ENCODE measurements at regions not wholly inside any gene's neighbourhood (a gene's known extent, or its start where the extent isn't known, plus 50 kb on each side); places are given as distances from the start of the nearest gene placed in this dataset.

- in situ Hi-C loops (cut with HindIII; ENCODE audit: low pct_ligation_motif_present, low pct_unique_long_range_greater_than_20kb, low sequenced_read_pairs) = no loop called here
- DNase-seq = no peak
These were observed 194.3 kb upstream of the MTNR1B start for GRCh38 chr11:92775003-92775676.

- no peak for DNase-seq
These were observed 192.8 kb upstream of the MTNR1B start for GRCh38 chr11:92776676-92777075.

GRCh38 chr11:92779746-92780145 lies 189.7 kb upstream of the MTNR1B start:
- in situ Hi-C loops (cut with HindIII; ENCODE audit: low pct_ligation_motif_present, low pct_unique_long_range_greater_than_20kb, low sequenced_read_pairs) = no loop called here
- no peak for DNase-seq

More at GRCh38 chr11:92776676-92777075, 192.8 kb upstream of the MTNR1B start:
- in situ Hi-C loops (cut with HindIII; ENCODE audit: low pct_ligation_motif_present, low pct_unique_long_range_greater_than_20kb, low sequenced_read_pairs) = no loop called here

DNA sequence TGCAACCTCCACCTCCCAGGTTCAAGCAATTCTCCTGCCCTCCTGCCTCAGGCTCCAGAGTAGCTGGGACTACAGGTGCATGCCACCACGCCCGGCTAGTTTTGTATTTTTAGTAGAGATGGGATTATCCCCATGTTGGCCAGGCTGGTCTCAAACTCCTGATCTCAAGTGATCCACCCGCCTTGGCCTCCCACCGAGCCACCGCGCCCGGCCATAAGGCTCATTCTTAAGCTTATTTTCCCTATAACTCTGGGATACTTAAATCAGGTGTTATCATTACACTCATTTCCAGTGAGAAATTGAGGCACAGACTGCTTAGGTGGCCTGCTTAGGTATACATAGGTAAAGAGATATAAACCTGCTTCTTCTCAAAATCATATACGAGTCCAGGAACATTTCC lies 188.3 kb upstream of the MTNR1B start:
- DNase-seq = no peak
- in situ Hi-C loops (cut with HindIII; ENCODE audit: low pct_ligation_motif_present, low pct_unique_long_range_greater_than_20kb, low sequenced_read_pairs) = no loop called here

DNA sequence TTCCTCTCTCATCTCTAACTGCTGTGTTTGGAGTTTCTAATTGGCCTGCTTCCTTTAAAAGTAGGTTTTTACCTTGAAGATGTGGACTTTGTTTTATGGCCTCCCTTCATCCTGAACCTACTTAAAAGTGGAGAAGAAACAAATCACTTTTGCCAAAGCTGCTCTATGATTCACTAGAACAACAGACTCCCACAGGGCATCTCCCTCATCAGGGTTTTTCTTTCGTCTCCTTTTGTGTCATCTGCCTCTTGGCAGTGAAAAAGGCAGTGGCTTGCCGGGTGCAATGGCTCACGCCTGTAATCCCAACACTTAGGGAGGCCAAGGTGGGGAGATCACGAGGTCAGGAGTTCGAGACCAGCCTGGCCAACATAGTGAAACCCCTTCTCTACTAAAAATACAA lies 186.6 kb upstream of the MTNR1B start:
- no peak for DNase-seq
- in situ Hi-C loops (cut with HindIII; ENCODE audit: low pct_ligation_motif_present, low pct_unique_long_range_greater_than_20kb, low sequenced_read_pairs) = no loop called here

GRCh38 chr11:92784331-92784730 lies 185.1 kb upstream of the MTNR1B start:
- in situ Hi-C loops (cut with HindIII; ENCODE audit: low pct_ligation_motif_present, low pct_unique_long_range_greater_than_20kb, low sequenced_read_pairs) = no loop called here
- DNase-seq = no peak

GRCh38 chr11:92787638-92788037 lies 181.8 kb upstream of the MTNR1B start:
- no peak for DNase-seq

GRCh38 chr11:92789761-92790160 lies 179.7 kb upstream of the MTNR1B start:
- in situ Hi-C loops (cut with HindIII; ENCODE audit: low pct_ligation_motif_present, low pct_unique_long_range_greater_than_20kb, low sequenced_read_pairs) = no loop called here
- no peak for DNase-seq

More at GRCh38 chr11:92787638-92788037, 181.8 kb upstream of the MTNR1B start:
- in situ Hi-C loops (cut with HindIII; ENCODE audit: low pct_ligation_motif_present, low pct_unique_long_range_greater_than_20kb, low sequenced_read_pairs) = no loop called here

DNA sequence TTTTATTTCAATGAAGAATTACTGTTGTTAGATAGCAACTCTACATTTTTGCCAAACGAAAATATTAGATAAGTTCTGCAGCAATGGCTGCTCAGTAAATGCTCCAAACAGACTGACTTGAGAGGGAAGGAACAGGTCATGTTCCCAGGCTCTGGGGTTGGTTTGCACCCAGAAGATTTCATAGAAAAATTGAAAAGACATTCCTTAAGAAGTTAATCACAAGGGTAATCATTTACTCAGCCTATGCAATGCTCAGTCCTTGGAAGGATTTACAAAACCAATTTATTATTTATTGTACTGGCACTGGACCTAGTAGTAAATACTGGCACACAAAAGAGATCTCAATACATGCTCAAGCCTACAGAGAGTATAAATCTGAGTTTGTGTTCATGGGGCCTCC lies 179.1 kb upstream of the MTNR1B start:
- in situ Hi-C loops (cut with HindIII; ENCODE audit: low pct_ligation_motif_present, low pct_unique_long_range_greater_than_20kb, low sequenced_read_pairs) = no loop called here
- DNase-seq = no peak

GRCh38 chr11:92790926-92791616 lies 178.4 kb upstream of the MTNR1B start:
- in situ Hi-C loops (cut with HindIII; ENCODE audit: low pct_ligation_motif_present, low pct_unique_long_range_greater_than_20kb, low sequenced_read_pairs) = no loop called here
- no peak for DNase-seq

DNA sequence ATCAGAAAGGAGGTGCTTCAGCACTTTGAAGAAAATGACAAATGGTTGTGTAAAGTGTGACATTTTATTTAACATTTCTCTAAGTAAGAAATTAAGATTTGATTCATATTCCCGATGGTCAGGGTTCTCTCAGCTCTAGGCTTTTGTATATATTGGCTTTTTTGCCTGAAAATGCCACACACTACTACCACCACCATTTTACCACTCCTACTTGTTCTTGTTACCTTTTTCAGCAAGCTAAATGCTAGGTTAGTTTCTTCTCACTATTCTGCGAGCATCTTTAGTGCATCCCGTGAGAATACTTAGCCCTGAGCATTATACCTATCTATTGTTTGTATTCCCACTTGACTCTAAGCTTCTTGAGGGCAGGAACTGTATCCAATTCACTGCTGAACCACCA lies 177.6 kb upstream of the MTNR1B start:
- in situ Hi-C loops (cut with HindIII; ENCODE audit: low pct_ligation_motif_present, low pct_unique_long_range_greater_than_20kb, low sequenced_read_pairs) = no loop called here
- DNase-seq = no peak

DNA sequence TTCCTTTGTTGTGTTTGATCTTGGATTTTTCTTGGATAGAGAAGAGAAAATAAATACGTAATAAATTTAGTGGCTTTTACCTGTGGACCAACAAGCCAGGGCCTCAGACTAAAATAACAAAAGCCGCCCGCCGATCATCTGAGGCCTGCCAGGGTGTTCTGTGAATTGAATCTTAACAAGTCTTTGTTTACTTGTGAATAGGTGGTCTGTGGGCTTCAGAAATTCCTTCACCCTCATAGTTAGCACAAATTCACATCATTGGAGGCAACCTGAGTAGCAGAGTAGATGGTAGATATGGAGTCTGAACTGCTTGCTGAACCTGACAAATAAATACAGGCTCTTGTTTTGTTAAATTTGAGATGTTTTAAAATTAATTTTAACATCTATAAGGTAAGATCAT lies 176.3 kb upstream of the MTNR1B start:
- no peak for DNase-seq
- in situ Hi-C loops (cut with HindIII; ENCODE audit: low pct_ligation_motif_present, low pct_unique_long_range_greater_than_20kb, low sequenced_read_pairs) = no loop called here

DNA sequence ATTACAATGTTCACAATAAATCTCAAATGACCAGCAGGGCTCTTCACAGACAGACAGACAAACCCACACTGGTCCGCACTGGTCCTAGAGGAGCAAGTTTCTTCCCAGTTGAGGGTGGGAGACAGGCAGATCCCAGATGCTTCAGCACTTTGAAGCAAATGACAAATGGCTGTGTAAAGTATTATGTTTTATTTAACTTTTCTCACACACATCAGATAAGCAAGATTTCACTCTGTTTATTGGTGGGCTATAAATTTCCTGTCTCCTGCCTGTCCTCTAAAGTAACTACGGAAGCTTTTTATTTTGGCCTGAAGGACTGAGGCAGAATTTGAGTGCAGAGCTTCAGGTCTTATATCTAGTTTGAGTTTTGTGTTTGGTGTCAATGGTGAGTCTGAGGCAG lies 174.7 kb upstream of the MTNR1B start:
- no peak for DNase-seq
- in situ Hi-C loops (cut with HindIII; ENCODE audit: low pct_ligation_motif_present, low pct_unique_long_range_greater_than_20kb, low sequenced_read_pairs) = no loop called here

- DNase-seq = no peak
- in situ Hi-C loops (cut with HindIII; ENCODE audit: low pct_ligation_motif_present, low pct_unique_long_range_greater_than_20kb, low sequenced_read_pairs) = no loop called here
These were observed 172.7 kb upstream of the MTNR1B start for GRCh38 chr11:92796744-92797143.

DNA sequence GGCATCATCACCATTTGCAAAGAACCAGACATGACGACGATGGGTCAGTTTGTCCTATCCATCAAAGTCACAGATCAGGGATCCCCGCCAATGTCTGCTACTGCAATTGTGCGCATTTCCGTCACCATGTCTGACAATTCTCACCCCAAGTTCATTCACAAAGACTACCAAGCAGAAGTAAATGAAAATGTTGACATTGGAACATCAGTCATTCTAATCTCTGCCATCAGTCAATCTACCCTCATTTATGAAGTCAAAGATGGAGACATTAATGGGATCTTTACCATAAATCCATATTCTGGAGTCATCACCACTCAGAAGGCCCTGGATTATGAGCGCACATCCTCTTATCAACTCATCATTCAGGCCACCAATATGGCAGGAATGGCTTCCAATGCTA lies 171.6 kb upstream of the MTNR1B start:
- DNase-seq = no peak
- in situ Hi-C loops (cut with HindIII; ENCODE audit: low pct_ligation_motif_present, low pct_unique_long_range_greater_than_20kb, low sequenced_read_pairs) = no loop called here

DNA sequence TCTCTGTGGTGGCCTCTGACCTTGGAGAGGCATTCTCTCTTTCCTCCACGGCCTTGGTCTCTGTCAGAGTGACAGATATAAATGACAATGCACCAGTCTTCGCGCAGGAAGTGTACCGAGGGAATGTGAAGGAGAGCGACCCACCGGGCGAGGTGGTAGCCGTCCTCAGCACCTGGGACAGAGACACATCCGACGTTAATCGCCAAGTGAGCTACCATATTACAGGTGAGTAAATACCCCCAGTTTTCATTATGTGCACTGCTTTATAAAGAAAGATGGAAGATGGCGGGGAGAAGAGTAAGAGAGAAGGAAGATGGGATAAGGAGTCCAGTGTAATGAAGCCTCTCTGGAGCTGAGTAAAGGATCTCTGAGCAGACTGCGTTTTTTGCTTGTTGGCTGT lies 167.8 kb upstream of the MTNR1B start:
- in situ Hi-C loops (cut with HindIII; ENCODE audit: low pct_ligation_motif_present, low pct_unique_long_range_greater_than_20kb, low sequenced_read_pairs) = no loop called here
- no peak for DNase-seq

- in situ Hi-C loops (cut with HindIII; ENCODE audit: low pct_ligation_motif_present, low pct_unique_long_range_greater_than_20kb, low sequenced_read_pairs) = no loop called here
- DNase-seq = no peak
These were observed 166.8 kb upstream of the MTNR1B start for GRCh38 chr11:92802644-92803043.

DNA sequence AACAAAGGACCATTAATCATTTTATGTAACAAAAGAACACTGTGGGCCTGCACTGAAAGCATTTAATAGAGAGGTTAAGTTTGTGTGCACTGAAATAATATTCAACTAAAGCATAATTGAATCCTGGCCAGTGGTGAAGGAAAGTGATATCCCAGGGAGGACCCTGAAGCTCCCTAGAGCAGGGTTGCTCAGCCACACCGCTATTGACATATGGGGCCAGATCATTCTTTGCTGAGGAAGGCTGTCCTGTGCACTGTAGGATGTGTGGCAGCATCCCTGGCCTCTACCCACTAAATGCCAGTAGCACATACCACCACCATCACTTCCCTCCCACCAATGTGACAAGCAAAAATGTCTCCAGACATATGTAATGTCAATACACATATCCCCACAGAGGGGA lies 166.1 kb upstream of the MTNR1B start:
- DNase-seq = no peak
- in situ Hi-C loops (cut with HindIII; ENCODE audit: low pct_ligation_motif_present, low pct_unique_long_range_greater_than_20kb, low sequenced_read_pairs) = no loop called here

- DNase-seq = no peak
- in situ Hi-C loops (cut with HindIII; ENCODE audit: low pct_ligation_motif_present, low pct_unique_long_range_greater_than_20kb, low sequenced_read_pairs) = no loop called here
These were observed 165.0 kb upstream of the MTNR1B start for GRCh38 chr11:92804388-92804966.

DNA sequence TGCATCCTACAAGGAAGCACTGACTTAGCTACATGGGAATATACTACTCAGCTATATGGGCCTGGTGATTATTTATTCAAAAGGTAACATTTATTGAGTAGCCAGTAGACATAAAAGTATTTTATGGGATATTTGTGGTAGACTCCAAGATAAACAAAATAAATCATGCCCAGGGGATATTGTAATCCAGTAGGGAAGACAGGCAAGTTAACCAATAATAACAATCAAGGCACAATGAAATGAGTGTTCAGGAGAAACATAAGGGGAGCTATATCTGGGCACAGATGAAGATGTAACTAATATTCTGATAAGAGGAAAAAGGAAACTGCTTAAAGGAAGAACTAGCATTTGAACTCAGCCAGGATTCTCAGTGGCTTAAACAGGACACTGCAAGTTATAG lies 161.4 kb upstream of the MTNR1B start:
- no peak for DNase-seq
- in situ Hi-C loops (cut with HindIII; ENCODE audit: low pct_ligation_motif_present, low pct_unique_long_range_greater_than_20kb, low sequenced_read_pairs) = no loop called here
